Anterior cingulate cortex (tissue), 58 donors: ENCODE measurements at regions not wholly inside any gene's neighbourhood (a gene's known extent, or its start where the extent isn't known, plus 50 kb on each side); places are given as distances from the start of the nearest gene placed in this dataset.
"Not testable (repeated sequence)": the region's sequence is repeated elsewhere in the genome, so short reads cannot be mapped to it uniquely, and the experiment has no call there.

ENCODE experiments used
- DNase-seq, 58 donors: peaks; one replicate each; lab custom pipeline; 2025; lab: John Stamatoyannopoulos, UW

GRCh38 chr11:69569306-69570200 lies 71.4 kb upstream of the CCND1 start:
- no peak for DNase-seq

- DNase-seq: no peak
Measured at GRCh38 chr11:69572233-69572860, 68.6 kb upstream of the CCND1 start.

GRCh38 chr11:69572861-69573260 lies 68.1 kb upstream of the CCND1 start:
- no peak for DNase-seq

- no peak for DNase-seq
Measured at GRCh38 chr11:69573761-69574607, 67.0 kb upstream of the CCND1 start.

GRCh38 chr11:69574608-69575255 lies 66.2 kb upstream of the CCND1 start:
- no peak for DNase-seq

GRCh38 chr11:69575296-69576068 lies 65.5 kb upstream of the CCND1 start:
- DNase-seq: no peak

- DNase-seq: peak in 10 of 58 donors; percentile 5 to 30 (median 12)
Measured at GRCh38 chr11:69576069-69576782, 64.7 kb upstream of the CCND1 start.

- no peak for DNase-seq
Measured at GRCh38 chr11:69578167-69578566, 62.8 kb upstream of the CCND1 start.

GRCh38 chr11:69580529-69580928 lies 60.4 kb upstream of the CCND1 start:
- no peak for DNase-seq

- no peak for DNase-seq
Measured at GRCh38 chr11:69582756-69583467, 58.0 kb upstream of the CCND1 start.

- DNase-seq: no peak
Measured at GRCh38 chr11:69584160-69584559, 56.8 kb upstream of the CCND1 start.

GRCh38 chr11:69585385-69585784 lies 55.6 kb upstream of the CCND1 start:
- no peak for DNase-seq

- no peak for DNase-seq
Measured at GRCh38 chr11:69587454-69588090, 53.4 kb upstream of the CCND1 start.

GRCh38 chr11:69588270-69588669 lies 52.7 kb upstream of the CCND1 start:
- DNase-seq: no peak

- not testable (repeated sequence) for DNase-seq
Measured at GRCh38 chr11:69590088-69590487, 50.9 kb upstream of the CCND1 start.
